GM18909 (cell line): ENCODE measurements at regions not wholly inside any gene's neighbourhood (a gene's known extent, or its start where the extent isn't known, plus 50 kb on each side); places are given as distances from the start of the nearest gene placed in this dataset.

Source experiments
- ATAC-seq: cut with Tn5 transposase; IDR thresholded peaks from one replicate; pipeline ENCODE4 v1.9.1; 2021; ENCODE audit warnings: mild to moderate bottlenecking; ENCODE audit not compliant: unreplicated experiment, poor library complexity

GRCh38 chr2:19689646-19690168 is 212.1 kb downstream of the TTC32 start:
- ATAC-seq: no peak

DNA sequence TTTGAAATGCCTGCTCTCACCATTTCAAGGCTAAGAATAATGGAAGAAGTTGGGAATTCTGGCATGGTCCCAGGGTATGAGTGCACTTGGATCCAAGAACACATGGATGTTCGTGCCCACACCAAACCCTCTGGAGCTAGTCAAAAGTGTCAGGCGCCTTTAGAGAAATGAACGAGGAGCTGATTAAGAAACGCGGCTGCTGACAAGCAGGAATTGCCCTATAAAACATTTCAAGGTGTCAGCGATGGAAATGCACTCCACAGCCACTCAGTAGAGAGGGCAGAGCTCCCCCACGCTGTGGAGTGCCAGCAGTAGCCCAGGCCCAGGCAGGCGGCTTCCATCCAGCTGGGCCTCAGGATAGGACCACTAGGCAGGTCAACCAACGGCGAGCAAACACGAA is 213.7 kb downstream of the TTC32 start:
- ATAC-seq: no peak

GRCh38 chr2:19687017-19687659 is 214.6 kb downstream of the TTC32 start:
- ATAC-seq: no peak

- ATAC-seq: no peak
These were observed 215.3 kb downstream of the TTC32 start for GRCh38 chr2:19686439-19686838.

- no peak for ATAC-seq
These were observed 216.1 kb downstream of the TTC32 start for GRCh38 chr2:19685731-19686130.

GRCh38 chr2:19684516-19684915 is 217.3 kb downstream of the TTC32 start:
- ATAC-seq: no peak

- ATAC-seq: no peak
These were observed 218.2 kb downstream of the TTC32 start for GRCh38 chr2:19683556-19683955.

DNA sequence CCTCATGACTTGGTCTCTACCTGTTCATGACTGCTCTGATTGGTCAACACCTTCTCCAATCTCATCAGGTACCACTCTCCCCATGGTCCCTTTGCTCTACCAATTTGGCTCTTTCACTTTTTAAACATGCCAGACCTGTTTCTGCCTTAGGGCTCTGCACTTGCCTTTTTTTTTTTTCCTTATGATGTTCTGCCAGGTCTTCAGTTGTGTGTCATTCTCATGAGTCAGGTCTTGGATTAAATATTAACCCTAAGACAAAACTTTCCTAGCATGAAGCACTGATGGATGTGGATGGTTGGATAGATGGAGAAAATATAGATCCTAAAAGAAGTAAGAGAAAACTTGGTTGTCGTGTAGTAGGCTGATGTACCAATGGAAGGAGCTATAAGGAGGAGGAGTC is 219.3 kb downstream of the TTC32 start:
- ATAC-seq: no peak

DNA sequence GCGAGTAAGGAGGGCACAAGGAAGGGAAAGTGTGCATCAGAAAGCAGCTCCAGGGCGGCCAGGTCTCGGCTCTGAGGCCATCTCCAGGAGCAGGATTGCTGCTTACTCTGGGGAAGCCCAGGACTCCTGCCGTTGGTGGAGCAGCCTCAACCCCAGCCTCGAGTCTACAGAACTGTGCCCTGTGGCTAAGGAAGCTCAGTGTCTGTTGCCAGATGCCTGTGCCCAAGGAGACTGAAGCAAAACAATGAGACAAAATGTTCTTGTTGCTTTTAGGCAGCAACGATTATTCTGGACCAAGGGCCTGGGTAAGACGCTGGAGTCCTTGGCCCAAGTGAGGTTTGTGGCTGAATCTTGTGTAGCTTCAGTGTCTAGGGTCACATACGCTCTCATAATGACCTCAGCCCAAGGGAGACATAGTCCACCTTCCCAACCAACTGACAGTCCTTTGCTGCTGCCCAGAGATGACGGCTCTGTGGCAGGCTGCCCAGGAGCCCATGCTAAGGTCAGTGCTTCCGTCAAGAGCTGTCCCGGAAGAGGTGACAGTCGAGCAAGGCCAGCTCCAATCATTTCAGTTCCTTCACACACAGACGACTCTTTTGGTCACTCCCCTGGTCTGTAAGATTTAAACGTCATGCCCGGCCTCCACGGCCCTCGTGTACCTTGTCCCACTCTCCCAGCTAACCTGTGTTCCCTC is 223.8 kb downstream of the TTC32 start:
- no peak for ATAC-seq

DNA sequence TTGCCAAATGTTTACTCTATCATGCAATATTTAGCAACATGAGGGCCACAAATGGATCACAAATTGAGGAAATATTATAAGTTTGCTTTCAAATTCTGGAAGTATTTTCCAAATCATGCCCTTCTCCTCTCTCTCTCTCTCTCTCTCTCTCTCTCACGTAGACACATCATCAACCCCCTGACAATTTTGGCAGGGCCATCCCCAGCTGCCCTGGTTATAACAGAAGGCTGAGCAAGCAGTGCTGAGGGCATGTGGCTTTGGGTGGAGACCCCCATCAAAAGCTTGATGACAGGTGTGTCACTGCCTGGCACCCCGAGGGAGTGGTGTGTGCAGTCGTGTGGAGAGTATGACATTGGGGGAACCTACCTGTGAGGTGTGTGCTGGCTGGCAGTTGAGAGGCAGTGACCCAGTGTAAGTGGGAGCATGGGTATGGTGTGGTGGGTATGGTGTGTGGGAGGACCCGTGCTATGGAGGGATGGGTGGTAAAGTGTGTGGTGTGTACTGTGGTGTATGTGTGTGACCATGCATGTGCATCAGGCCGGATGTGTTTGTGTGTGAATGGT is 224.5 kb downstream of the TTC32 start:
- no peak for ATAC-seq

DNA sequence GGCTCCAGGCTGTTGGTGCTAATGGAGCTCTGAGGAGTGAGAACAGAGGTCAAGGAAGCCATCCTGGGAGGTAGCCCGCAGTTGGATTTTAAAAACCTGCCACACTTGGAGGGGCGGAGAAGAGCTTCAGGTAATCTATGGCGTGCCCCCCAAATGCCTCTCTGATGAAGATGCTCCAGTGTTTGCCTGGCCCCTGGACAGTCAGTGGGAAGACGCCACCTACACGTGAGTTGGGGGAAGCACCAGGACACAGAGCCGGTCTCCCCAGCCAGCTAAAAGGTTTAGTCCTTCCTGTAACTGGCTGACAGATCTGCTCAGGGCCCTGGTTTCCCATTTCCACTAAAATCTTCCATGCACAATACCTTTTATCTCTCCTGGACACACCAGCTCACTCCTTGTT is 225.0 kb downstream of the TTC32 start:
- ATAC-seq: no peak

GRCh38 chr2:19675856-19676460 is 225.8 kb downstream of the TTC32 start:
- ATAC-seq: no peak

GRCh38 chr2:19675003-19675629 is 226.7 kb downstream of the TTC32 start:
- no peak for ATAC-seq

DNA sequence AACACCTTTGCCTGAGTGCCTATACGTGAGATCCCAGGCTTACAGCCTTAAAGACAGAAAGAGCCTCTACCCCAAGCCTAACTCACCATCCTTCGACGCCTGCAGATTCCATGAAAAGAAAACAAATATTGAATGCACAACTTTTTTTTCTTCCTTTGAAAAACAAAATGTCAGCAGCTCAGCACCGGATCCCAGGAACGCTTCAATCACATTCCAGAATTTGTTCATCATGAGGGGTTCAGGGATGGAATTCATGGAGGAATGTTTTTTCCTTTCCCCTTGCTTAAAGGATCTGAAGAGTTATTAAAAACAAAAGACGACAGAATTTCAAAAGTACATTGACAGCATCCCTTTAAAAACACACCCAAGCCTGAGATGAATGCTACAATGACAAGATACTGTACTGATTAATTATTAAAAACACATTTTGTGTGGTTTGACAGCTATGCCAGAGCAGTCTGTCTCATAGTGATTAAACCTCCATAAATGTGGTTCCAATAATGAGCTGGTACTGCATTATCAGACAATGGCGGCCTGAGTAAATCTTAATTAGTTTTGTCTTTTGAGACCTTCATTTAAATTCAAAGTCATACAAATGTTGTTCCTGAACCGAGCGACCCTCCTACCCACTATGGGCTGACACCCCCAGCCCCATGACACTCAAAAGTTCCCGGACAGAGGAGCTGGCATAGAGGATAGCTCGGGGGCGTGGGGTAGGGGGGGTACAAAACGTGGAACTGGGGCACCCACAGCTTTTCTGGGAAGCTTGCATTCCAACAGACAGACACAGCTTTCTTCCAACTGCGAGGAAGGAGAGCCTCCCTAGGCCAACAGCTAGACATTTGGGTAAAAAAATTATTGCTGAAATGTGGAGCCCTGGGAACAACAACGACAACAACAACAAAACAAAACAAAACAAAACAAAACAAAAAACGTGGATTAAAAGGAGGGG is 227.5 kb downstream of the TTC32 start:
- ATAC-seq: no peak

GRCh38 chr2:19673213-19673791 is 228.5 kb downstream of the TTC32 start:
- ATAC-seq: no peak

DNA sequence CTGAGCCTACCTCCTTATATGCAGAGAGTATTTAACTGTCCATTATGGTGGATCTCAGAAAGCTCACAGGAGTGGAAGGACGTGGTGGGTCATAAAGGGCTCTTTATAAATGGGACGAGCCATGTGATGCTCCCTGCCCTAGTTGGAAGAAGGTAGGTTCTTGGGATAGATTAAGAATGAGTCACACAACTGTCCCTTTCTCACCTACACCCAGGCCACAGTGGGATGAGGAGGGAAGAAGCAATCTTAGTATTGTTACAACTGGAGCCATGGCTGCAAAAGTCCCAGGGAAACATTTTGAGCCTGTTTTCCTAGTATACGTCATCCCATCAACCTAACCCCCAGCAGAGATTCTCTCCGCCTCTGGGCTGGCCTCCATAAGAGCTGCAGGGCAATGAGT is 229.9 kb downstream of the TTC32 start:
- no peak for ATAC-seq

GRCh38 chr2:19671311-19671710 is 230.5 kb downstream of the TTC32 start:
- ATAC-seq: no peak

DNA sequence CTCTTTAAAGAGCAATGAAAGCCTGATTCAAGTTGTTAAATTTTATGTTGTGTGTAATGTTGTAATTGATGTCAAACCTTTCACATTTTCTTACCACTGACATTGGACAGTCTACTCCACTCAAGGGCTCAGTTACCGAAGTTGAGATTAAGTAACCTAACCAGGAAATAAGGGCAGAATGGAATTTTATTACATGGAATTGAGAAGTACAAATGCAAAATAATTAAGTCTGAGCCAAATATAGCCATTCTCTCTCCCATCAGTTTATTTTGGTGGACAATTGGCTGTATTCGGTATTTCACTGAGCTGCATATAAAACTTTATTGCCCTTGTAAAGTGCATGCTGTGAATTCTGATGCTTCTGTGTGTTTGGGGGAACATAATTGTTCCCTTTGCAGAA is 231.5 kb downstream of the TTC32 start:
- ATAC-seq: no peak

GRCh38 chr2:19669559-19669958 is 232.2 kb downstream of the TTC32 start:
- ATAC-seq: no peak
